ENCODE measurements at regions not wholly inside any gene's neighbourhood (a gene's known extent, or its start where the extent isn't known, plus 50 kb on each side); places are given as distances from the start of the nearest gene placed in this dataset.

GRCh38 chr5:135240283-135240633 lies 158.8 kb downstream of the MACROH2A1 start:
- TF ChIP-seq POLR2A (IDR thresholded peaks at IDR 0.05) = no peak
- no peak for TF ChIP-seq CTCF (IDR thresholded peaks at IDR 0.05)
